Activated naive CD4-positive, alpha-beta T cell treated with anti-CD3 and anti-CD28 coated beads, Interleukin-2, amount 10 ng/mL, durations not matched to agents 7 days and 5 days (primary cell): ENCODE measurements at regions not wholly inside any gene's neighbourhood (a gene's known extent, or its start where the extent isn't known, plus 50 kb on each side); places are given as distances from the start of the nearest gene placed in this dataset.

Experiments used
- CTCF ChIA-PET: fragments of 350-600 bp; sonication (Branson Sonifier 250); formaldehyde crosslinking; loops from one replicate; lab custom pipeline; 2021; ENCODE audit warnings: antibody characterized with exemption; lab: Charles Lee
- DNase-seq: peaks from one replicate; pipeline ENCODE4 v3.0.0-alpha.2; 2020
- H3K27ac Mint-ChIP-seq: one replicate; pipeline ENCODE4 v1.8.0; 2021; ENCODE audit warnings: mild to moderate bottlenecking, moderate library complexity, mixed read lengths
- H3K27me3 Mint-ChIP-seq: one replicate; pipeline ENCODE4 v1.8.0; 2021; ENCODE audit warnings: mild to moderate bottlenecking, mixed read lengths
- H3K36me3 Mint-ChIP-seq: one replicate; pipeline ENCODE4 v1.8.0; 2021; ENCODE audit warnings: mixed read lengths
- H3K4me1 Mint-ChIP-seq: one replicate; pipeline ENCODE4 v1.8.0; 2021; ENCODE audit warnings: mixed read lengths
- H3K4me3 Mint-ChIP-seq: one replicate; pipeline ENCODE4 v1.8.0; 2021; ENCODE audit warnings: mild to moderate bottlenecking, moderate library complexity, mixed read lengths
- H3K9me3 Mint-ChIP-seq: one replicate; pipeline ENCODE4 v1.8.0; 2021; ENCODE audit warnings: mixed read lengths

DNA sequence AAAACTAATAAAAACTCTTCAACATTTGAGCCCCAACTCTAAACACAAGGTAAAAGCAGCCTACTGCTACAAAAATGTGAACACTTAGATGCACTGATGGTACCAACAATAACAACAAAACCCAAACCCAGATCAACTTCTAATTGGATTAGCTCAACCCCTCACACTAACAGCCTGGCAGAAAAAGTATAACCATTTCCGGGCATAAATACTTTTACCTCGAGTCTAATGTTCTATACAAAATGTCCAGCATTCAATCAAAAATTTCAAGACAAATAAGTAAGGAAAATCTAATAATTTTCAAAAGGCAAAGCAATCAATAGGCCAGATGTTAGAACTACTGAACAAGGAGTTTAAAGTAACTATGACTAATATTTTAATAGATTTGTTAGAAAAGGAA, 303.3 kb downstream of the ARRDC4 start:
- Mint-ChIP-seq H3K27ac (no peak overlapping the region), H3K4me3 (no peak overlapping the region), H3K27me3 (no peaks in the 10 kb centered on the region), H3K4me1 (no peaks in the 10 kb centered on the region), H3K9me3 (peaks cover 14% of the 10 kb centered on the region), H3K36me3 (no peaks in the 10 kb centered on the region)
- CTCF ChIA-PET: no interaction called here
- no peak for DNase-seq

DNA sequence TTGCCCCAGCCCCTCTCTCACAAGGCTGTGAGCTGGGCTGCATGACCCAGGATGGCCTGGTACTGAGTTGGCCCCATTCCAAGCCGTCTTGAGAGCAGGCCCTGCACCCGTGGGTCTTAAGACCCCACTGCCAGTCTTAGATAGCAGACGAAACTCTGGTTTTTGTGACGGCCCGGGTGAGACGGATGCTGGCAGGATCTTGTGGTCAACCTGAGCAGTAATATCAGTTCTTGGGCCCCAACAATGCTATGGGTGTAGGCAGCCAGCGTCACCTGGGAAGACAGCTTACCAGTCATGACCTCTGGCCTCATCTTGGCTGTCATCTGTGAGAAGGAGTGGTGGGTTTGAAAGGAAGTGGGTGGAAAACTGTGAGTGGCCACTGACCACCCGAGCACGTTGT, 305.8 kb downstream of the ARRDC4 start:
- H3K4me1 Mint-ChIP-seq: no peaks in the 10 kb centered on the region

DNA sequence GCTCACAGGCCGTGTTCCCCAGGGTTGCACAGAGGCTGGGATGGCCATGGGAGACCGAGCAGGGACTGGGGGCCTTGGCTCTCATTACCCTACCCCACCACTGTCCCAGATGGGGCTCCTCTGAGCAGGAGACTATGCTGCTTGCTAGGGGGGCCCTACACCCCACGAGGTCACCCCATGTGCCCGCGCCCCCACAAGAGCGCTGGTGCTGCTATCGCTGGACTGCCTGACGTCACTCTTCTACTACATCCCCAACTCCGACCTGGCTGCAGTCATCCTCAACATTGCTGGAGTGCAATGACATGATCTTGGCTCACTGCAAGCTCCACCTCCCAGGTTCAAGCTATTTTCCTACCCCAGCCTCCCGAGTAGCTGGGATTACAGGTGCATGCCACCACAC, 307.7 kb downstream of the ARRDC4 start:
- Mint-ChIP-seq H3K4me1 (no peaks in the 10 kb centered on the region), H3K27me3 (no peaks in the 10 kb centered on the region), H3K27ac (no peak overlapping the region), H3K4me3 (no peak overlapping the region), H3K9me3 (peaks cover 10% of the 10 kb centered on the region), H3K36me3 (no peaks in the 10 kb centered on the region)
- CTCF ChIA-PET: no interaction called here
- DNase-seq: no peak

More for the DNA sequence above, 305.8 kb downstream of the ARRDC4 start:
- Mint-ChIP-seq H3K4me3 (no peak overlapping the region), H3K36me3 (no peaks in the 10 kb centered on the region), H3K27me3 (no peaks in the 10 kb centered on the region), H3K9me3 (peaks cover 10% of the 10 kb centered on the region), H3K27ac (no peak overlapping the region)
- DNase-seq: no peak
- CTCF ChIA-PET: no interaction called here

DNA sequence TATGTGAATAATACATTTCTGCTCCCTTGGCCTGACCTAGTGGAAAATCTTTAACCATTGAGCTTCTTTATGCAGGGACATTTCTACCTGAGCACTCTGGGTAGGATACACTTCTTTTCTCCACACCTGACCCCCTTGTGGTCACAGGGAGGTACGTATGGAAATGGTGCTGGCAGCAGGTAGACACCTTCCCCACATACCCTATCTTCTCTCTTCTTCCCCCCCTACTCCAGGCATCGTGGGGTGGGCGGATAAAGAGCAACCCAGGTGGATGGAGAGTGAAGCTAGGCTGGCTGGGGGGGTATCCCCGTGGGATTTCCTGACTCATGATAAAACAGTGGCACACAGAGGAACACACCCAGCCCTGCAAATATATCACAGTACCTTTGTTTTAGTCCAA, 312.1 kb downstream of the ARRDC4 start:
- no peaks in the 10 kb centered on the region for H3K27me3 Mint-ChIP-seq
- H3K36me3 Mint-ChIP-seq: no peaks in the 10 kb centered on the region
- no peak overlapping the region for H3K27ac Mint-ChIP-seq
- CTCF ChIA-PET: no interaction called here
- H3K4me3 Mint-ChIP-seq: no peak overlapping the region
- no peaks in the 10 kb centered on the region for H3K4me1 Mint-ChIP-seq
- no peak for DNase-seq
- peaks cover 1% of the 10 kb centered on the region for H3K9me3 Mint-ChIP-seq

DNA sequence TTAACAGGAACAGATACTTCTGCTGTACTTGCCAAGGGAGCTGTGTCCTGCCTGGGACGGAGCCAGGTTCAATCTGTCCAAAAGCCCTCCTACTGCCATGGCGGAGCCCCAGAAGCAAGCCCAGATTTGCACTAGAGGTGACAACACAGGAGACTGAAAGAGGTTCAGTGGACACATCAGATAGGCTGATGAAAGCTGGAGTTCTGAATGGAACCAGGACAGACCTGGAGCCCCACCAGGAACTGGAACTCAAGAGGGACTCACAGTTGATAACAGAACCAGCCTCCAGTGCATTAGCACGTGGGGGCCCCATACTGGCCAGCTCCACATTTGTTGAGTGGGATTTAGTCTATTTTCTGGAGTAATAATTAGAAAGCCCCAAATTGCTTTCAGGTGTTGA, 315.5 kb downstream of the ARRDC4 start:
- CTCF ChIA-PET: interaction anchor here (1.0 kb wide), 1 partner anchor 10 kb away, joined by 3 read pairs; no protein-coding TSS in a partner anchor
- DNase-seq: no peak

DNA sequence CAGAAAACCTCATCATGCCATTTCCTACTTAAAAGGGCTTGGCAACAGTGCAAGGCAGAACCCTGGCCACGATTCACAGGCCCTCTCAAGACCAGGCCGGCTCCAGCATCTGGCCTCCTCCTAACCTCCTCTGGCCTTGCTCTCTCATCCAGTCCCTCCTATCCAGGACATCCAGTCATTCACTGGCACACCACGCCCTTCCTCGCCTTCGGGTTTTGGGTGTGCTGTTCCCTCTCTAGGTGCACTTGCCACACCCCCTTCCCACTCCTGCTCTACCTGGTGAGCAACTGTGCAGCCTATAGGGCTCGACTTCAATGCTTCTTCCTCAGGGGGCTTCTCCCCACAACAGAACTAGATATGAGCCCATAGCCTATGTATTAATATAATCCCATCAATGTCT, 317.1 kb downstream of the ARRDC4 start:
- CTCF ChIA-PET: no interaction called here
- H3K36me3 Mint-ChIP-seq: no peaks in the 10 kb centered on the region
- H3K4me1 Mint-ChIP-seq: no peaks in the 10 kb centered on the region
- no peaks in the 10 kb centered on the region for H3K27me3 Mint-ChIP-seq
- H3K9me3 Mint-ChIP-seq: no peaks in the 10 kb centered on the region
- no peak overlapping the region for H3K4me3 Mint-ChIP-seq
- no peak for DNase-seq
- no peak overlapping the region for H3K27ac Mint-ChIP-seq

More for the DNA sequence above, 315.5 kb downstream of the ARRDC4 start:
- Mint-ChIP-seq H3K4me3 (no peak overlapping the region), H3K27ac (no peak overlapping the region), H3K9me3 (no peaks in the 10 kb centered on the region), H3K27me3 (no peaks in the 10 kb centered on the region), H3K36me3 (no peaks in the 10 kb centered on the region), H3K4me1 (no peaks in the 10 kb centered on the region)

GRCh38 chr15:98280284-98280975, 319.9 kb downstream of the ARRDC4 start:
- no peaks in the 10 kb centered on the region for H3K36me3 Mint-ChIP-seq
- H3K27ac Mint-ChIP-seq: no peak overlapping the region
- no peaks in the 10 kb centered on the region for H3K27me3 Mint-ChIP-seq
- H3K9me3 Mint-ChIP-seq: no peaks in the 10 kb centered on the region
- no peak for DNase-seq
- H3K4me3 Mint-ChIP-seq: no peak overlapping the region
- H3K4me1 Mint-ChIP-seq: no peaks in the 10 kb centered on the region
- CTCF ChIA-PET: no interaction called here

DNA sequence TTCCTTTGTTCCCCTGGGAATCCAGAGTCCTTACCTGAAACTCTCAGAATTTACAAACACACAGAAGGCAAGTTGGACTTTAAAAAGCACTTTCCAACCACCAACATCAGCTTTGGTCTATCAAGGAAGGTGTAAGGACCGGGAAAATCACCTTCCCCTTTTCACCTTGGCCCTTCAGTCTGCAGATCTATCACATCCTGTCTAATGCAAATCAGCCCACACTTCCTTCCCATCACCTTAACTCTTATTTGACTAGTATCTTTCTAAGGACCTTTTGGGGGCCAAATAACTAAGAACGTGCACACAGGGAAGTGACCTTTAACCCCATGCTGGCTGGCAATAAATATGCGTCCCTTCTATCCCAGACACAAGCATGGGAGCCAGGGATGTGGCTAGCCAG, 320.6 kb downstream of the ARRDC4 start:
- H3K9me3 Mint-ChIP-seq: no peaks in the 10 kb centered on the region
- H3K4me1 Mint-ChIP-seq: no peaks in the 10 kb centered on the region
- no peaks in the 10 kb centered on the region for H3K27me3 Mint-ChIP-seq
- DNase-seq: no peak
- CTCF ChIA-PET: no interaction called here
- no peak overlapping the region for H3K27ac Mint-ChIP-seq
- H3K36me3 Mint-ChIP-seq: no peaks in the 10 kb centered on the region
- H3K4me3 Mint-ChIP-seq: no peak overlapping the region

DNA sequence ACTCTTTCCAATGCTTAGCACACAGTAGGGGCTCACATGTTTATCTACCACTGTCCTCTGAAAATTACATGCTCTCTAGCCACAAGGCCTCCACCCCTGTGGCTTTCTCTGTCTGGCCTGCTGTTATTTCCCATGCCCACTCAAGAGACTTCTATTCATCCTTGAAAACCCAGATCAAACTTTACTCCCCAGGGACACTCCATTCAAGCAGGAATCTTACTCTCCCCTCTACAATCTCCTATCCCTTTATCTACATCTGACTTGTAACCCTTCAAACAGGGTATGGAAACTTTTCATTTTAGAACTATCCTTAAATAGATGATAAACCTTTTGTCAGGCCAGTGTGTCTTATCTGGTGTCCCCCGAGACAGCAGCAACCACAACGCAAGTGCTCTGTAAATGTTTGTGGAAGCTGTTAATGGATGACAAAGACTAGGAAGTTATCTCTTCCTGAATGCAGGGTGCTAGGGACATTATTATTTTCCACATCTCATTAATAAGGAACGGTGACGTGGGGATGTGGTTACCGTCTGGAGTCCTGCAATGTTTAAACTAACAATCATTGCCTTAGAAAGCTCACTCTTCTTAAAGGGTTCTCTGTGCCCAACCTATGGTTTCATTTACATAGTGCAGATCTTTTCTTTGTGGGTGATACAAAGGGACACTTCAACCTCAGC, 322.3 kb downstream of the ARRDC4 start:
- H3K4me1 Mint-ChIP-seq: no peaks in the 10 kb centered on the region
- H3K9me3 Mint-ChIP-seq: no peaks in the 10 kb centered on the region
- CTCF ChIA-PET: no interaction called here
- DNase-seq: no peak
- peaks cover 4% of the 10 kb centered on the region for H3K27me3 Mint-ChIP-seq
- H3K36me3 Mint-ChIP-seq: no peaks in the 10 kb centered on the region
- H3K27ac Mint-ChIP-seq: no peak overlapping the region
- H3K4me3 Mint-ChIP-seq: no peak overlapping the region

DNA sequence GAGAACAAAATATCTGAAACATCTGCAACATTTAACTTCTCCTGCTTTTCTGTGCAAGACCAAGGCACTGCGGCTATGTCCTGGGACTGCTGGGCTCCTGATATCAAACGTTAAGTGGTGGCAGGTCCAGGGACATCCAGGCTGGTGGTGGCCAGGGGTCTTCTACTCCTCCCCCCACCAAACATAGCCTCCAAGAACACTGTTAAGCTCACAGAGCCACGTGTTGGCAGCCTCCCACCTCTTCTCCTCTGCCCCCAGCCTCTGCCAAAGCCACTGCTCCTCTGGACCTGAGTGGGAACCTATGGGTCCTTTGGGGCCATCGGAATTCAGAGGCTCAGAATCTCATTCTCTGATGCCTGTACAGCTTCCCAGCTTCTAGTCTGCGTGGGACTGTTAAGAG, 325.7 kb downstream of the ARRDC4 start:
- Mint-ChIP-seq H3K4me1 (no peaks in the 10 kb centered on the region), H3K27me3 (peaks cover 8% of the 10 kb centered on the region), H3K36me3 (no peaks in the 10 kb centered on the region), H3K9me3 (no peaks in the 10 kb centered on the region), H3K4me3 (no peak overlapping the region), H3K27ac (no peak overlapping the region)
- CTCF ChIA-PET: interaction anchor here (0.9 kb wide), 1 partner anchor 10 kb away, joined by 3 read pairs; no protein-coding TSS in a partner anchor
- DNase-seq: no peak

DNA sequence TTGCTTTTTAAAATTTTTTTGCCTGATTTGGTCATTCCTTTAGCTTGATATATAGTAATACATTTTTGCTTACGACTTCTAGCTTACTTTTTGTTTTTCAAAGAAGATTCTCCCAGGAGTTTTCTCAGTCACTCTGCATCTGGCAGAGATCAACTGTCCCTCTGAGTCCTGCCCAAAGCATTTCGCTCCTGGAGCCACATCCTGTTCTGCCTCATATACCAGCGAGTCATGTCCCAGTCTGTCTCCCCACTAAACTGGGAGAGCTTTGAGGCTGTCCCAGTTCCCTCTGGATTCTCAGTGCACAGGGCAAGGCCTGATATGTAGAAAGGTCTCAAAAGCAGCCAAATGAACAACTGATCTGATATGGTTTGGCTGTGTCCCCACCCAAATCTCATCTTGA, 326.3 kb downstream of the ARRDC4 start:
- no peak for DNase-seq
- Mint-ChIP-seq H3K4me3 (no peak overlapping the region), H3K27ac (no peak overlapping the region), H3K9me3 (no peaks in the 10 kb centered on the region), H3K27me3 (peaks cover 8% of the 10 kb centered on the region), H3K36me3 (no peaks in the 10 kb centered on the region), H3K4me1 (no peaks in the 10 kb centered on the region)
- CTCF ChIA-PET: no interaction called here

DNA sequence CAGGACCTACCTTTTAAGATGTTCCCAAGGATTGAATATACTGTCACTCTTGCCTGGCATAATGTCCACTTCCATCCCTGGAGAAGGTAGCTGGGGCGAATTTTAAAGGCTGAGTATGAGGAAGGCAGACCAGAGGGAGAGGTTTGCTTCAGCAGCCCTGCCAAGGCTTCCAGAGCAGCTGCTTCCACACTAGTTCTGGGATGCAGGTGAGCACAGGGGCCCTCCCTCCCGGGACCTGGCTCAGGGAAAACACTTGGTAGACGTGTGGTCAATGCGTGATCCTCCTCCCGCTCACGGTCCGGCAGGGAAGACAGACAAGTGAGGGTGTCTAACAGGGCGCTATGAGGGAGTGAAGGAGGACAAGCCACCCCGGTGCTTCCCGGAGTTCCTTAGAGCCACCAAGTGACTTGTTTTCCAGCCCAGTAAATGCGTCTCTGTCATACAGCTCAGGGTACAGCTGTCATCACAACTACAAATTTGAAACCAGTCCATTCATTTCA, 327.6 kb downstream of the ARRDC4 start:
- no peak overlapping the region for H3K27ac Mint-ChIP-seq
- DNase-seq: no peak
- no peaks in the 10 kb centered on the region for H3K36me3 Mint-ChIP-seq
- H3K4me3 Mint-ChIP-seq: no peak overlapping the region
- H3K4me1 Mint-ChIP-seq: no peaks in the 10 kb centered on the region
- CTCF ChIA-PET: no interaction called here
- H3K27me3 Mint-ChIP-seq: peaks cover 21% of the 10 kb centered on the region
- H3K9me3 Mint-ChIP-seq: no peaks in the 10 kb centered on the region

- no peaks in the 10 kb centered on the region for H3K4me1 Mint-ChIP-seq
- CTCF ChIA-PET: no interaction called here
- peaks cover 33% of the 10 kb centered on the region for H3K27me3 Mint-ChIP-seq
- H3K4me3 Mint-ChIP-seq: no peak overlapping the region
- no peak overlapping the region for H3K27ac Mint-ChIP-seq
- DNase-seq: no peak
- H3K9me3 Mint-ChIP-seq: no peaks in the 10 kb centered on the region
- no peaks in the 10 kb centered on the region for H3K36me3 Mint-ChIP-seq
These were observed 329.2 kb downstream of the ARRDC4 start for GRCh38 chr15:98289747-98290146.

- peaks cover 30% of the 10 kb centered on the region for H3K27me3 Mint-ChIP-seq
- CTCF ChIA-PET: interaction anchor here (0.8 to 1.4 kb wide), 3 partner anchors 128 to 135 kb away, joined by 3 to 10 read pairs (median 4); no protein-coding TSS in a partner anchor
- H3K27ac Mint-ChIP-seq: no peak overlapping the region
- no peaks in the 10 kb centered on the region for H3K36me3 Mint-ChIP-seq
- no peaks in the 10 kb centered on the region for H3K4me1 Mint-ChIP-seq
- H3K4me3 Mint-ChIP-seq: no peak overlapping the region
- peak; percentile 57 for DNase-seq
- no peaks in the 10 kb centered on the region for H3K9me3 Mint-ChIP-seq
These were observed 332.1 kb downstream of the ARRDC4 start for GRCh38 chr15:98292442-98293240.
